ENCODE measurements at regions not wholly inside any gene's neighbourhood (a gene's known extent, or its start where the extent isn't known, plus 50 kb on each side); places are given as distances from the start of the nearest gene placed in this dataset.

DNA sequence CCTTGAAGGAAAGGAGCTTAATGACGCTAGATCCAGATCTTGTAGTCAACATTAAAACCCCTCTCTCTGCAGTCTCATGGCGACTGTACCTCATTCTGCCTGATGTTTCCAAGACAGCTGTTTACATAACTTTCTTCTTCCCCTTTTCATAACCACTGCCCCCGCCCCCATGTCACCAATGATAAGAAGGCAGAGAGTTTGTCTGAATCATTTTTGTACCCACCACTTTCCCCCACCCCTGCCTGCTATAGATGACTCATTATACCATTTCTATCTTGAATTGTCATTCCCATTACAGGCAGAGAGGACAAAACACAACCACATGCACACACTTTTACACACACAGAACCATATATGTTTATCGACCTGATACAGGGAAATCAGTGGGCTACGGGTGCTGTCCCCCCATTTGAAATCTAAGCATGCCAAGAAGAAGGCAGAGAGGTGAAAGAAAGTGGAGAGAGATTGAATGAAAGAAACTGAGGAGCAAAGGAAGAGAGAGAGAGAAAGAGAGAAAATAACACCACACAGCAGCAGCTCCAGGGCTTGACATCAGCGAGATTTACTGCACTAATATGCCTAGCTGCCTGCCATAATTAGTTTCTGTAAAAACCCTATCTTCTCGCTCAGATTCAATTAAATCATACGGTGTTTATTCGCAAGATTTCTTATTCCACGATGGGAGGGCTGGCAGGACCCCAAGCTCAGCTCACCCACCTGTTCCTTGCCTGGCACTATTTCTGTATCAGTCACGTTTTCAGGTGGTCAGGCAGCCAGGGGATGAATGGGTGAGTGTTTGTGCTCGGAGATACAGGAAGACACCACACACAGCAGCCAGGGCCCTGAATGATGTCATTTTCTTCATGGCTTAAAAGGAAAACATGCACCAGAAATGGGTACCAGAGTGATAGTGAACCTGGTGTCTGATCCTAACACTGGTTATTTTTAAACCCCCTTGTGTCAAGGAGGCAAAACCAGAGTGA lies 114.3 kb upstream of the SERP2 start:
- TF ChIP-seq, protein P1, sequence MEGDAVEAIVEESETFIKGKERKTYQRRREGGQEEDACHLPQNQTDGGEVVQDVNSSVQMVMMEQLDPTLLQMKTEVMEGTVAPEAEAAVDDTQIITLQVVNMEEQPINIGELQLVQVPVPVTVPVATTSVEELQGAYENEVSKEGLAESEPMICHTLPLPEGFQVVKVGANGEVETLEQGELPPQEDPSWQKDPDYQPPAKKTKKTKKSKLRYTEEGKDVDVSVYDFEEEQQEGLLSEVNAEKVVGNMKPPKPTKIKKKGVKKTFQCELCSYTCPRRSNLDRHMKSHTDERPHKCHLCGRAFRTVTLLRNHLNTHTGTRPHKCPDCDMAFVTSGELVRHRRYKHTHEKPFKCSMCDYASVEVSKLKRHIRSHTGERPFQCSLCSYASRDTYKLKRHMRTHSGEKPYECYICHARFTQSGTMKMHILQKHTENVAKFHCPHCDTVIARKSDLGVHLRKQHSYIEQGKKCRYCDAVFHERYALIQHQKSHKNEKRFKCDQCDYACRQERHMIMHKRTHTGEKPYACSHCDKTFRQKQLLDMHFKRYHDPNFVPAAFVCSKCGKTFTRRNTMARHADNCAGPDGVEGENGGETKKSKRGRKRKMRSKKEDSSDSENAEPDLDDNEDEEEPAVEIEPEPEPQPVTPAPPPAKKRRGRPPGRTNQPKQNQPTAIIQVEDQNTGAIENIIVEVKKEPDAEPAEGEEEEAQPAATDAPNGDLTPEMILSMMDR (IDR thresholded peaks at IDR 0.05), result no peak
- no peak for TF ChIP-seq POLR2A (IDR thresholded peaks at IDR 0.05)
- TF ChIP-seq EP300 (IDR thresholded peaks at IDR 0.05), result no peak

All from tibial nerve (tissue), 4 donors.